Hematopoietic multipotent progenitor cell treated with erythropoietin and hydrocortisone succinate and interleukin-3 and kit ligand, for 8 days (in vitro differentiated cells): ENCODE measurements at regions not wholly inside any gene's neighbourhood (a gene's known extent, or its start where the extent isn't known, plus 50 kb on each side); places are given as distances from the start of the nearest gene placed in this dataset.
"Not testable (repeated sequence)": the region's sequence is repeated elsewhere in the genome, so short reads cannot be mapped to it uniquely, and the experiment has no call there.

ENCODE experiments used
- DNase-seq: peaks from one replicate; pipeline ENCODE4 v3.0.0-alpha.2; 2015

GRCh38 chr7:19953411-19953810, 180.0 kb upstream of the TMEM196 start:
- DNase-seq = not testable (repeated sequence)

GRCh38 chr7:19948160-19948559, 174.7 kb upstream of the TMEM196 start:
- DNase-seq = no peak

GRCh38 chr7:19944363-19945120, 171.1 kb upstream of the TMEM196 start:
- no peak for DNase-seq

DNA sequence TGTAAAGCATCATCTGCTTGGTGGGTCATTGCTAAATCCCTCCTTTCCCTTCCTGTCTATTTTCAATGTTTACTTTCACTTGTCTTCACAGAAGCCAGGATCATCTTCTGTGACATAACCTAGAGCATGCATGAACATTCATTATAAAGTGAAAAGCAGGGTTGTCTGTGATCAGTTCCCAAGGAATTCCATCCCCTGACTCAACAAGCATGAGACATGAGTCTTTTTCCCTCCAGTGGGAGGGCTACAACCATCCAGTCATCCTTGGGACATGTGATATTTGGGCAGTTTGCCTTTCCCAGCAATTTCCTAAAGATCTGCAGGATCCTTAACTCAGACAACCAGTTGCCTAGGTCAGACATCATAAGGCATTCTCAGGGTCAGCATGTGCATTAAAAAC, 166.3 kb upstream of the TMEM196 start:
- no peak for DNase-seq

DNA sequence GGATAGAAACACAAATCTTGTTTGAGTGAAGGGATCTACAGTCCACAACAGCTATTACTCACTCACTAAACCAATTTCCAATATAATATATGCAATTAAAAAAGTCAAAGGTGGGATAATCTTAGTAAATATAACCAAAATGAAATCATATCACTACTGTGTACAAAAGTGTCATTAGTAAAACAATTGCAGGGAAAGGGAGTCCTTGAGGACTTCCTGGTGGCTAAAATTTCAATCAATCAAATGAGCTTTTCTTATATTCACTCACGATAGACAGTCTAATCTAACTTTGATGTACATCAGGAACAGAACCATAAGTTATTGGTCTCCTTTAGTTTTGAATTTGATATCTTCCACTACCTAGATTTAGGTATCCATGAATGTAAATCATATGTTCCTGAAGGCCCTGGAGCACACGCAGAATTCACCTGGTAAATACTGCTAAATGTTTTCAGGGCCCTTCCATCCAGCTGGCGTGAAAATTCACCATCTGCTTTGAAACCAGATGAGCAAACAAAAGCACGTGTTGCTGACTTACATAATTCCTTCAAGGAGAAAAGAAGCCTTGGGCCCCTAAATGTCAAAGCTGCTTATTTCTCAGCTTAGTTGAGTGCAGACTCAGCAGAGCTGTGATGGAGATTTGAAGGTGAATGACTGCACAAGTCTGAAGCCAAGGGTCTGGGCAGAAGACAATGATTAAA, 159.3 kb upstream of the TMEM196 start:
- DNase-seq = no peak

GRCh38 chr7:19930851-19931250, 157.4 kb upstream of the TMEM196 start:
- no peak for DNase-seq

GRCh38 chr7:19930051-19930450, 156.6 kb upstream of the TMEM196 start:
- no peak for DNase-seq

DNA sequence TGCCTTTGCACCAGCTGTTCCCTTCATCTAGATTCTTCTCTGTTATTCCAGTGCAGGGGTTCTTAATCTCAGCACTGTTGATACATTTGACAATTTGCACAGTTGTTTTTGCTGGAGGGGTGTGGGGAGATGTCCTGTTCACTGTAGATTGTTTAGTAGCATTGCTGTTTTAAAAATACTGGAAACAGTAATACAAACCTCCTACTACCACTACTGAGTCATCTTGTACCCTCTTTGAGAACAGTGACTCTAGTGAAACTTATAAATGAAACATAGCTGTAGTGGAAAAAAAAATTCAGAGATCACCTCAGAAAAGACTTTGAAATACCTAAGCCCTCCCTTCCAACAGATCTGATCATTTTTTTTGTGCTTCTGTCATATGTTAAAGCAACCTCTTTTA, 154.8 kb upstream of the TMEM196 start:
- DNase-seq = no peak

GRCh38 chr7:19920705-19921104, 147.3 kb upstream of the TMEM196 start:
- DNase-seq = no peak

DNA sequence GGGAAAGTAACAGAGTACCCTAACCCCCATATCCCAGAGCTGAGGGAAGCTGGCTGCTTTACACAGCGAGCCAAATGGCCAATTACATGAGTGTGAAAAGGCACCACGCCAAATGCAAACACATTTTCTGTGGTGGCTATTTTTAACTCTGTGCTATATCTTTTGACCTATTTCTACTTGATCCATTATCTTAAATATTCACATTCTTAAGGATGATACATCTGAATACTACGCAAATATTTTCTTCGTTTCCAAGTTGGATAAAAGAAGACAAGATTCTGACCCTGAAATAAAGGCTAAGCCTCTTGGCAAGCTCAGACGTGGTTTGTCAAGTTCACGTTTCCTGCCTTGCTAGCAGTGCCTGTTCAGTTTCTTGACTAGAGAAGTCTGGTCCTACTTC, 146.7 kb upstream of the TMEM196 start:
- DNase-seq = no peak

GRCh38 chr7:19919261-19920095, 146.1 kb upstream of the TMEM196 start:
- DNase-seq = no peak

- no peak for DNase-seq
Observed at GRCh38 chr7:19916046-19916445, 142.6 kb upstream of the TMEM196 start.

- no peak for DNase-seq
Observed at GRCh38 chr7:19915596-19915995, 142.2 kb upstream of the TMEM196 start.

GRCh38 chr7:19914866-19915265, 141.4 kb upstream of the TMEM196 start:
- no peak for DNase-seq

DNA sequence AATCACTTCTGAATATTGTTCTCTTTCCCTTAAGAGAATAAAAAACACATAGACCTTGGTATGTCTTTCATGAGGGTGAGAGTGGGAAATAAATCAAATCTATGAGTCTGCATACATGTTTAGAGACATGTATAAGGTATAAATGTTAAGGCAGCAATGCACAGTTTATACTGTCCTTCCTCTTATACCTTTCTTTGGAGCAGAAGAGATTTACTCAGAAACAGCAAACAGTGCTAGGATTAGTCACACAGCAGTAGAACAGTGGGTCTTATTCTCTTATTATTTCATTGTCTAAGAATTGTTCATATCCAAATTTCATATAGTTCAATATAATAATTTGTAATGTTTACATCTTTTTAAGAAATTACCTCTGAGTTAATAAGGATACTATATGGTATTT, 126.7 kb upstream of the TMEM196 start:
- no peak for DNase-seq

- no peak for DNase-seq
Observed at GRCh38 chr7:19899529-19899928, 126.1 kb upstream of the TMEM196 start.

GRCh38 chr7:19882893-19883292, 109.5 kb upstream of the TMEM196 start:
- DNase-seq = not testable (repeated sequence)

GRCh38 chr7:19872094-19872493, 98.7 kb upstream of the TMEM196 start:
- no peak for DNase-seq

- DNase-seq = no peak
Observed at GRCh38 chr7:19871102-19871501, 97.7 kb upstream of the TMEM196 start.

DNA sequence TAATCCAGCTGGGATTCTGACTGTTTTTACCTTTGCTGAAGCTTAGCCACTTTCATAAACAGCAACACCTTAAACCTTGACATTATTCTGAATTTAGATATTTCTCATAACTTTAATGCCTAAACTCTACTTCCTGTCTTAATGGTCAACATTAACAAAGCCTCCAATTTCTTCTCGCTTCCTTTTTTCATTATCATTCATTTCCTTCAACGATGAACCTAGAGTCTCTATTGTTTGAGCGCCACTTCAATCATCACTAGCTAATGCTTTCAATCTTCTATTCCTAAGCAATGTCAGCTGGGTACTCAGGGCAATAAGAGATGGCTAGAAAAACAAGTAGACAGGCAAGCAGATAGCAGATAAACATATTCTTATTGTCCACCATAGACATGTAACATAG, 96.6 kb upstream of the TMEM196 start:
- DNase-seq = no peak

DNA sequence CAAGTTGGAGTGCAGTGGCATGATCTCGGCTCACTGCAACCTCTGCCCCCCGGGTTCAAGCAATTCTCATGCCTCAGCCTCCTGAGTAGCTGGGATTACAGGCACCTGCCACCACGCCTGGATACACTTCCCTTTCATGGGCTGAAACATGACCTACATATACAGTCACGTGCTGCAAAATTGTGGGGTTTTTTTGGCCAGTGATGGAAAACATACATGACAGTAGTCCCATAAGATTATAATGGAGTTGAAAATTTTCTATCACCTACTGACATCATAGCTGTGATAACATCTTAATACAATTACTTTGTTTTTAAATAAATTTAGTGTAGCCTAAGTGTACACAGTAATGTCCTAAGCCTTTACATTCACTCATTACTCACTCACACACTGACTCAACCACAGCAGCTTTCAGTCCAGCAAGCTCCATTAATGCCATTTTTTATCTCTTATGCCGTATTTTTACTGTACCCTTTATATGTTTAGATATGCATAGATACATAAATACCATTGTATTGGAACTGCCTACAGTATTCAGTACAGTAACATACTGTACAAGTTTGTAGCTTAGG, 79.9 kb upstream of the TMEM196 start:
- no peak for DNase-seq

DNA sequence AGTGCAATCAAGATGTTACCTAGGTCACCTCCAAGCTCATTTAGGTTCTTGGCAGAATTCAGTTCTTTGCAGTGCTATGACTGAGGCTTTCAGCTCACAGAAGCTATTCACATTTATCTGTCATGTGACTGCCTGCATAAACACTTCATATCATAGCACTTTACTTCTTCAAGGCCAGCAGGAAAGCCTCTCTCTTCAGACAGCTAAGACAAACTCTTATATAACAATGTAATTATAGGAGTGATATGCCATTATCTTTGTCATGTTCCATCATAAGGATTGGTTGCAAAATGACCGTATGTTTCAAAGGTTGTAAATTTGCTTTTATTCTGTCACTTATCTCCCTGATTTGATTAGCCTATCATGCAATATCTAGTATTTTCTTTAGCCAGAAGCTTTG, 78.8 kb upstream of the TMEM196 start:
- DNase-seq = no peak

GRCh38 chr7:19851504-19851903, 78.1 kb upstream of the TMEM196 start:
- no peak for DNase-seq
